H1 (cell line): ENCODE measurements at regions not wholly inside any gene's neighbourhood (a gene's known extent, or its start where the extent isn't known, plus 50 kb on each side); places are given as distances from the start of the nearest gene placed in this dataset.

ENCODE experiments used
- CTCF ChIA-PET: fragments of 300-600 bp; sonication (Branson Sonifier 250); formaldehyde crosslinking; loops from one replicate; lab custom pipeline; 2021; ENCODE audit not compliant: partially characterized antibody; lab: Charles Lee
- POLR2A ChIA-PET: fragments of 300-600 bp; sonication (Branson Sonifier 250); formaldehyde crosslinking; loops from one replicate; lab custom pipeline; 2021; ENCODE audit warnings: inconsistent platforms; ENCODE audit not compliant: partially characterized antibody; lab: Charles Lee
- DNase-seq, 2 experiments: peaks; one replicate each; pipeline versions ENCODE4 v3.0.0 to v3.0.0-alpha.2; 2010 to 2022; ENCODE audit warnings: low spot score in 2 of 2, low read depth in 1 of 2, mixed read lengths in 1 of 2
- FAIRE-seq: peaks from 2 replicates; lab custom pipeline; 2011; peaks lifted over from hg19 to GRCh38; lab: Jason Lieb, UNC
- H2AFZ ChIP-seq: 2 replicates; pipeline ENCODE4 v1.8.1; 2012; ENCODE audit warnings: low read length, inconsistent platforms
- H2AK5ac ChIP-seq: 2 replicates; pipeline ENCODE4 v1.6.1; 2013; ENCODE audit warnings: low read depth, low read length
- H2BK120ac ChIP-seq: replicated peaks from 2 replicates; pipeline ENCODE3; 2013; ENCODE audit warnings: low read depth, low read length, inconsistent platforms
- H2BK12ac ChIP-seq: 2 replicates; pipeline ENCODE4 v1.6.1; 2013; ENCODE audit warnings: low read depth, low read length
- H2BK15ac ChIP-seq: 2 replicates; pipeline ENCODE4 v1.6.1; 2013; ENCODE audit warnings: low read length
- H2BK20ac ChIP-seq: 2 replicates; pipeline ENCODE4 v1.6.1; 2013; ENCODE audit warnings: low read length
- H2BK5ac ChIP-seq: 2 replicates; pipeline ENCODE4 v1.6.1; 2013; ENCODE audit warnings: low read depth, low read length
- H3K14ac ChIP-seq: 2 replicates; pipeline ENCODE4 v1.6.1; 2013; ENCODE audit warnings: inconsistent platforms; ENCODE audit not compliant: insufficient read length
- H3K18ac ChIP-seq: 2 replicates; pipeline ENCODE4 v1.6.1; 2013; ENCODE audit warnings: low read length; ENCODE audit errors: extremely low read depth
- H3K23ac ChIP-seq: 2 replicates; pipeline ENCODE4 v1.6.1; 2013; ENCODE audit warnings: inconsistent platforms; ENCODE audit not compliant: insufficient read length
- H3K23me2 ChIP-seq: 2 replicates; pipeline ENCODE4 v1.6.1; 2013; ENCODE audit warnings: low read depth, low read length
- H3K27ac ChIP-seq: 2 replicates; pipeline ENCODE4 v1.6.1; 2011; ENCODE audit warnings: low read depth, low read length, inconsistent platforms
- H3K27me3 ChIP-seq, 4 experiments: replicated peaks in 1 of 4; 1 replicate in 1 of 4; 2 replicates in 3 of 4; pipeline versions ENCODE4 v1.6.1 to v1.8.1; 2011 to 2013; ENCODE audit warnings: low read length in 3 of 4, mild to moderate bottlenecking in 3 of 4, inconsistent platforms in 2 of 4, mixed read lengths in 2 of 4, moderate library complexity in 1 of 4; ENCODE audit not compliant: control insufficient read depth in 3 of 4, insufficient read depth in 3 of 4; ENCODE audit errors: extremely low read depth in 1 of 4
- H3K36me3 ChIP-seq, 4 experiments: 2 replicates each; pipeline versions ENCODE4 v1.6.1 to v1.8.1; 2011 to 2013; ENCODE audit warnings: mild to moderate bottlenecking in 4 of 4, low read length in 3 of 4, moderate library complexity in 2 of 4, control low read depth in 1 of 4, inconsistent platforms in 1 of 4; ENCODE audit not compliant: insufficient read depth in 4 of 4, control insufficient read depth in 2 of 4
- H3K4ac ChIP-seq: replicated peaks from 2 replicates; pipeline ENCODE3; 2013; ENCODE audit warnings: low read length, low read depth, mixed read lengths, inconsistent platforms; ENCODE audit not compliant: insufficient read length
- H3K4me1 ChIP-seq, 4 experiments: replicated peaks in 1 of 4; 1 replicate in 1 of 4; 2 replicates in 3 of 4; pipeline versions ENCODE4 v1.6.1 to v1.8.1; 2011 to 2013; ENCODE audit warnings: low read length in 3 of 4, inconsistent platforms in 2 of 4, mixed read lengths in 1 of 4; ENCODE audit not compliant: insufficient read depth in 4 of 4, control insufficient read depth in 3 of 4
- H3K4me2 ChIP-seq, 2 experiments: 2 replicates each; pipeline versions ENCODE4 v1.6.1 to v1.8.1; 2011 to 2013; ENCODE audit warnings: low read depth in 2 of 2, low read length in 2 of 2, control low read depth in 1 of 2, inconsistent platforms in 1 of 2, mild to moderate bottlenecking in 1 of 2; ENCODE audit not compliant: insufficient read depth in 1 of 2
- H3K4me3 ChIP-seq, 4 experiments: fragments of 200-600, 300-600 bp in 1 of 4; sonication (generic), shearing (Covaris generic), sonication (Bioruptor Twin) in 1 of 4; 2 replicates each; pipeline versions ENCODE4 v1.5.1 to v1.8.1; 2011 to 2016; ENCODE audit warnings: low read length in 4 of 4, low read depth in 3 of 4, control low read depth in 2 of 4, inconsistent platforms in 2 of 4, mild to moderate bottlenecking in 2 of 4, mixed read lengths in 1 of 4, moderate library complexity in 1 of 4; ENCODE audit not compliant: insufficient read depth in 2 of 4; ENCODE audit errors: extremely low read depth in 1 of 4
- H3K56ac ChIP-seq: replicated peaks from 2 replicates; pipeline ENCODE3; 2013; ENCODE audit warnings: low read depth, mild to moderate bottlenecking, mixed read lengths, low read length, inconsistent platforms; ENCODE audit not compliant: insufficient read length
- H3K79me1 ChIP-seq: 2 replicates; pipeline ENCODE4 v1.6.1; 2013; ENCODE audit warnings: low read depth, low read length, control low read depth
- H3K79me2 ChIP-seq, 2 experiments: 2 replicates each; pipeline versions ENCODE4 v1.6.1 to v1.8.1; 2012 to 2013; ENCODE audit warnings: low read length in 2 of 2, mild to moderate bottlenecking in 2 of 2, inconsistent platforms in 1 of 2; ENCODE audit not compliant: insufficient read depth in 2 of 2, control insufficient read depth in 1 of 2
- H3K9ac ChIP-seq, 4 experiments: replicated peaks in 1 of 4; 1 replicate in 1 of 4; 2 replicates in 3 of 4; pipeline versions ENCODE4 v1.6.1 to v1.8.1; 2011 to 2013; ENCODE audit warnings: low read depth in 3 of 4, low read length in 3 of 4, control low read depth in 2 of 4, mild to moderate bottlenecking in 2 of 4, moderate library complexity in 2 of 4, inconsistent platforms in 1 of 4; ENCODE audit errors: extremely low read depth in 1 of 4
- H3K9me3 ChIP-seq, 2 experiments: 2 replicates each; pipeline versions ENCODE4 v1.6.1 to v1.8.1; 2012 to 2013; ENCODE audit warnings: mild to moderate bottlenecking in 2 of 2, moderate library complexity in 2 of 2, control low read depth in 1 of 2, inconsistent platforms in 1 of 2, low read depth in 1 of 2, low read length in 1 of 2, mixed read lengths in 1 of 2; ENCODE audit not compliant: insufficient read depth in 2 of 2
- H4K20me1 ChIP-seq, 2 experiments: replicated peaks in 1 of 2; 2 replicates each; pipeline versions ENCODE3 to v1.8.1; 2011 to 2013; ENCODE audit warnings: inconsistent platforms in 2 of 2, low read length in 2 of 2, mild to moderate bottlenecking in 1 of 2; ENCODE audit not compliant: insufficient read depth in 2 of 2, control insufficient read depth in 1 of 2
- H4K5ac ChIP-seq: 2 replicates; pipeline ENCODE4 v1.6.1; 2013; ENCODE audit warnings: low read length, low read depth, mixed read lengths, inconsistent platforms; ENCODE audit not compliant: insufficient read length
- H4K8ac ChIP-seq: 2 replicates; pipeline ENCODE4 v1.8.0; 2013; ENCODE audit warnings: mild to moderate bottlenecking, moderate library complexity, low read length, inconsistent platforms; ENCODE audit not compliant: insufficient read depth; ENCODE audit errors: extremely low read depth
- H4K91ac ChIP-seq: replicated peaks from 2 replicates; pipeline ENCODE3; 2013; ENCODE audit warnings: low read length, mixed read lengths, inconsistent platforms; ENCODE audit not compliant: insufficient read length
- CHD7 ChIP-seq: fragments of 300-600 bp; sonication (generic); IDR thresholded peaks from 2 replicates; pipeline ENCODE4 v1.7.1; 2012; ENCODE audit warnings: low read length, moderate library complexity, mild to moderate bottlenecking, inconsistent platforms; ENCODE audit not compliant: insufficient replicate concordance
- WGBS, 2 experiments: shearing (Covaris generic) in 1 of 2; methylation state at CpG; one replicate each; pipeline versions ENCODE4 v1.1.6 to v1.1.7; 2013 to 2015; ENCODE audit warnings: low lambda C conversion rate in 2 of 2, mixed read lengths in 2 of 2, inconsistent platforms in 1 of 2, low coverage in 1 of 2, missing lambda C conversion rate in 1 of 2; ENCODE audit not compliant: insufficient replicate concordance in 2 of 2, insufficient coverage in 1 of 2, insufficient read length in 1 of 2; ENCODE audit errors: extremely low coverage in 1 of 2, missing lambda C conversion rate in 1 of 2; 5-methylcytosine and 5-hydroxymethylcytosine counted together

- peaks cover 0 to 1% (median 0%) of the 10 kb centered on the region in 4 experiments; a peak in 1 of 7 replicates for H3K27me3 ChIP-seq
- no peaks in the 10 kb centered on the region for H3K36me3 ChIP-seq
- no peak overlapping the region for H3K4me3 ChIP-seq
- H2AFZ ChIP-seq: no peak overlapping the region
- H2BK15ac ChIP-seq: no peak overlapping the region
- WGBS, 2 experiments: 92% methylated on average over 3 of the region's 3 CpGs; no CpG with 5 or more reads in 1 of the 2 experiments
- H4K8ac ChIP-seq: no peak overlapping the region
- CTCF ChIA-PET: no interaction called here
- no peaks in the 10 kb centered on the region for H3K79me1 ChIP-seq
- H2BK5ac ChIP-seq: no peak overlapping the region
- no peaks in the 10 kb centered on the region for H3K9me3 ChIP-seq
- no peak overlapping the region for H4K5ac ChIP-seq
- no peak overlapping the region for H4K91ac ChIP-seq
- H3K56ac ChIP-seq: no peak overlapping the region
- no peaks in the 10 kb centered on the region for H3K4me1 ChIP-seq
- no peak overlapping the region for H3K23ac ChIP-seq
- no peak overlapping the region for H2BK12ac ChIP-seq
- no peaks in the 10 kb centered on the region for H4K20me1 ChIP-seq
- no peak overlapping the region for H2AK5ac ChIP-seq
- H2BK120ac ChIP-seq: no peak overlapping the region
- DNase-seq (no peak), FAIRE-seq (no peak)
- no peaks in the 10 kb centered on the region for H3K23me2 ChIP-seq
- POLR2A ChIA-PET: no interaction called here
- no peaks in the 10 kb centered on the region for H3K79me2 ChIP-seq
- no peak overlapping the region for H2BK20ac ChIP-seq
- no peak overlapping the region for H3K4ac ChIP-seq
- H3K18ac ChIP-seq: no peak overlapping the region
- H3K9ac ChIP-seq: no peak overlapping the region
- H3K4me2 ChIP-seq: no peak overlapping the region
- H3K27ac ChIP-seq: no peak overlapping the region
- no peak overlapping the region for H3K14ac ChIP-seq
- TF ChIP-seq CHD7: no peak
Measured at GRCh38 chr10:120308589-120308988, 148.4 kb upstream of the PLPP4 start.
